ENCODE measurements at regions not wholly inside any gene's neighbourhood (a gene's known extent, or its start where the extent isn't known, plus 50 kb on each side); places are given as distances from the start of the nearest gene placed in this dataset.

- no peak for DNase-seq (ENCODE audit: low read depth)
- TF ChIP-seq, protein P1, sequence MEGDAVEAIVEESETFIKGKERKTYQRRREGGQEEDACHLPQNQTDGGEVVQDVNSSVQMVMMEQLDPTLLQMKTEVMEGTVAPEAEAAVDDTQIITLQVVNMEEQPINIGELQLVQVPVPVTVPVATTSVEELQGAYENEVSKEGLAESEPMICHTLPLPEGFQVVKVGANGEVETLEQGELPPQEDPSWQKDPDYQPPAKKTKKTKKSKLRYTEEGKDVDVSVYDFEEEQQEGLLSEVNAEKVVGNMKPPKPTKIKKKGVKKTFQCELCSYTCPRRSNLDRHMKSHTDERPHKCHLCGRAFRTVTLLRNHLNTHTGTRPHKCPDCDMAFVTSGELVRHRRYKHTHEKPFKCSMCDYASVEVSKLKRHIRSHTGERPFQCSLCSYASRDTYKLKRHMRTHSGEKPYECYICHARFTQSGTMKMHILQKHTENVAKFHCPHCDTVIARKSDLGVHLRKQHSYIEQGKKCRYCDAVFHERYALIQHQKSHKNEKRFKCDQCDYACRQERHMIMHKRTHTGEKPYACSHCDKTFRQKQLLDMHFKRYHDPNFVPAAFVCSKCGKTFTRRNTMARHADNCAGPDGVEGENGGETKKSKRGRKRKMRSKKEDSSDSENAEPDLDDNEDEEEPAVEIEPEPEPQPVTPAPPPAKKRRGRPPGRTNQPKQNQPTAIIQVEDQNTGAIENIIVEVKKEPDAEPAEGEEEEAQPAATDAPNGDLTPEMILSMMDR (IDR thresholded peaks at IDR 0.05; ENCODE audit: low read depth, low read length, missing control alignments) = no peak
- H3K4me3 ChIP-seq (ENCODE audit: low read depth, low read length) = no peak overlapping the region
Measured at GRCh38 chr21:38716942-38717341, 88.8 kb upstream of the ETS2 start.

DNA sequence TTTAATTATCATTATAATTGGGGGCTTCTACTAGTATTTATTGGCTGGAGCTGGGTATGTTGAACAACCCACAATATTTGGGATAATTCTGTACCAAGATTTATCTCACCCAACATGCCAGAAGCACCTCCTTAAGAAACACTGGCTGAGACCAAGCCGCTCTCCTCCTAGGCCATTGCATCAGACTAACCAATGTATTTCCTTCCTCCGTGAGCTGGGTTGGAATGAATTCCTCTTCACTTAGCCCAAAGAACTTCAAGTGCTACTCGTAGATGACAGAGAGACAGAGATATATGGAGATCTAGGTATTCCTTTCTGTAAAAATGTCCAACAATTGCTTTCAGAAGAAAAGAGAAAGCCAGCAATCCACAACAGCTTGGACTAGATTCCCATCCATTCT, 87.2 kb upstream of the ETS2 start:
- H3K4me3 ChIP-seq (ENCODE audit: low read depth, low read length) = no peak overlapping the region
- TF ChIP-seq, protein P1 (IDR thresholded peaks at IDR 0.05; ENCODE audit: low read depth, low read length, missing control alignments) = no peak
- DNase-seq (ENCODE audit: low read depth) = no peak

DNA sequence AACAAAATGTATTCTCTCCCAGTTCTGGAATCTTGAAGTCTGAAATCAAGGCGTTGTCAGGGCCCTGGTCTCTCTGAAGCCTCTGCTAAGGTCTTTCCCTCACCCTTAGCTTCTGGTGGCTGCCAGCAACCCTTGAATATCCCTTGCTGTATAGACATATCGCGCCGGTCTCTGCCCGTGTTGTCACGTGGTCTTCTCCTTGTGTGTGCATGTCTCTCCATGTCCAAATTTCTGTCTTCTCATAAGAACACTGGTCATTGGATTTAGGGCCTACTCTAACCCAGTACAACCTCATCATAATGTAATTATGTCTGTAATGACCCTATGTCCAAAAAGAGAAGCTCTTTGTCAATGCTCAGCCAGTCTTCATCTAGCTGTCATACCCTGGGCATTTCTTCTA, 85.7 kb upstream of the ETS2 start:
- DNase-seq (ENCODE audit: low read depth) = no peak
- TF ChIP-seq, protein P1 (IDR thresholded peaks at IDR 0.05; ENCODE audit: low read depth, low read length, missing control alignments) = no peak
- H3K4me3 ChIP-seq (ENCODE audit: low read depth, low read length) = no peak overlapping the region

DNA sequence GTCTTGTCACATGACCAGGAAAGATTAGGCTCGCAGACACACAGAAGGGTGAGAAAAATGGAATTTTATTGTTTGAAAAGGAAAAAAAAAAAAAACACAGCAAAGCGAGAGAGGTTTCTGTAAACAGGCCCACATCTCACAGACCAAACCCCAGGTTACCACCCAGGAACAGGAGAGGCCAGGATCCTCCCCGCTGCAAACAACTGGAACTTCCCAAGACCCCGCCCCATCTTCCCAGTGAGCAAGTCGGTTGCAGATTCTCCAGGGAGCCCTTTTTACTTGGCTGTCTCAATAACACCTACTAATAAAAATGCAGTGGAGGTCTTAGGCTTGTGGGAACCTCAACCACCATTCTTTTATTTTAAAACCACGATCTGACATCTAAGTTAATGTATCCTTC, 84.7 kb upstream of the ETS2 start:
- no peak overlapping the region for H3K4me3 ChIP-seq (ENCODE audit: low read depth, low read length)
- no peak for DNase-seq (ENCODE audit: low read depth)
- TF ChIP-seq, protein P1 (IDR thresholded peaks at IDR 0.05; ENCODE audit: low read depth, low read length, missing control alignments) = no peak

DNA sequence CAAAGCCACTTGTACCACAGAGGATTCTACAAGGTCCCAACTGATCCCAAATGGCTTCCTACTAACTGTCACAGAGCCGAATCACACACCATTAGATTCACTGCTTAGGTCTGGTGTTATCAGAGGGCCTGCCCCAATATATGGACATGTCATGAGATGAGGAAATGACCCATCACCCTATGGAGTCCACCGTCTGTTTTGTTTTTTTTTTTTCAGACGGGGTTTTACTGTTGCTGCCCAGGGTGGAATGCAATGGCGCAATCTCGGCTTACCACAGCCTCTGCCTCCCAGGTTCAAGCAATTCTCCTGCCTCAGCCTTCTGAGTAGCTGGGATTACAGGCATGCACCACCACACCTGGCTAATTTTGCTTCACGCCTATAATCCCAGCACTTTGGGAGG, 83.8 kb upstream of the ETS2 start:
- TF ChIP-seq, protein P1 (IDR thresholded peaks at IDR 0.05; ENCODE audit: low read depth, low read length, missing control alignments) = no peak
- H3K4me3 ChIP-seq (ENCODE audit: low read depth, low read length) = no peak overlapping the region
- DNase-seq (ENCODE audit: low read depth) = no peak

GRCh38 chr21:38725196-38726157, 80.3 kb upstream of the ETS2 start:
- TF ChIP-seq, protein P1 (IDR thresholded peaks at IDR 0.05; ENCODE audit: low read depth, low read length, missing control alignments) = no peak
- H3K4me3 ChIP-seq (ENCODE audit: low read depth, low read length) = no peak overlapping the region
- DNase-seq (ENCODE audit: low read depth) = no peak

DNA sequence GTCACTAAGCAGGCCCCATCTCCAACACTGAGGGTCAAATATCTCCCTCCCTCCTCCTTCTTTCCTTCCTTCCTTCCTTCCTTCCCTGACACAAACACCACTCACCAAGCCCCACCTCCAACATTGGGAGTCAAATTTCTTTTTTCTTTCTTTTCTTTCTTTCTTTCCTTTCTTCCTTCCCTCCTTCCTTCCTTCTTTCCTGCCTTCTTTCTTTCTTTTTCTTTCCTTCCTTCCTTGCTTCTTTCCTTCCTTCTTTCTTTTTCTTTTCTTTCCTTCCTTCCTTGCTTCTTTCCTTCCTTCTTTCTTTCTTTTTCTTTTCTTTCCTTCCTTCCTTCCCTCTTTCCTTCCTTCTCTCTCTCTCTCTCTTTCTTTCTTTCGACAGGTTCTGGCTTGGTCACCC, 79.2 kb upstream of the ETS2 start:
- TF ChIP-seq, protein P1 (IDR thresholded peaks at IDR 0.05; ENCODE audit: low read depth, low read length, missing control alignments) = no peak
- H3K4me3 ChIP-seq (ENCODE audit: low read depth, low read length) = no peak overlapping the region
- DNase-seq (ENCODE audit: low read depth) = no peak
